LNCAP (cell line): ENCODE measurements at regions not wholly inside any gene's neighbourhood (a gene's known extent, or its start where the extent isn't known, plus 50 kb on each side); places are given as distances from the start of the nearest gene placed in this dataset.

Experiments
- CTCF ChIP-seq: fragments of 450-650 bp; IDR thresholded peaks from 2 replicates; pipeline ENCODE4 v1.5.1; 2017; ENCODE audit warnings: mild to moderate bottlenecking

- no peak for TF ChIP-seq CTCF
Observed at GRCh38 chr5:124408738-124409453, 337.5 kb downstream of the ZNF608 start.

DNA sequence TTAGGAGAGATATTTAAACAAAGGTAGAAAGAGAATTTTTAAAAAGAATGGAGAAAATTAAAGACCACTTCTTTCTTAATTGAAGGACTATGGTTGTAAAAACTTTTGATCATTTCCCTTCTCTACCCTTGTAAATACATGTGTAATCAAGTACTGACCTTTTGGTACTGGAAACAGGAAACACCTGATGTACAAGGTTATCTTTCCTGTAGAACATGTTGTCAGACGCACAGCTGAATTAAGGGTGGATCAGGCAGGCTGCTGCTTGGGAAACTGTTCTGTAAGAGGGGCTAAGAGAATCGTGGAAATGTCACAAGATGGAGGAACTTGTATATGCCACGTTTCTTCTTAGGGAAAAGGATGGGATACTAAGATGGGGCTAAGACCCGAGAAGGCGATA, 341.6 kb downstream of the ZNF608 start:
- TF ChIP-seq CTCF = no peak

DNA sequence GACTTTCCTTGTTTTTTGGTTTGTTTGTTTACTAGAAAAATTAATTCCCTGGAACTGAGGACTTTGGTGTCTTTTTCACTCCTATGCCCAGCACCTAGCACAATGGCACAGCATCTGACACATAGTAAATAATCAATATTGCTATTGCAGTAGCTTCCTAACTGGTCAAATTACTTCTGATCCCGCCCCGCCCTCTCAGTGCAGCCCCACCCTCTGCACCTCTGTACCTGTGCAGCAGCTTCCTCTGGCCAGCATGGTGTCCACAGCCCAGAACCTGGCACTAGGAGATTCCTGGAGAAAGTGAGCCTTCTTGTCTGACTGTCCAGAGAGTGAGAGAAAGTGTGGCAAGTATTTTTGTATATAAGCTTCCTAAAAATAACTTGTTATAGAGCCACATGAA, 343.2 kb downstream of the ZNF608 start:
- no peak for TF ChIP-seq CTCF

DNA sequence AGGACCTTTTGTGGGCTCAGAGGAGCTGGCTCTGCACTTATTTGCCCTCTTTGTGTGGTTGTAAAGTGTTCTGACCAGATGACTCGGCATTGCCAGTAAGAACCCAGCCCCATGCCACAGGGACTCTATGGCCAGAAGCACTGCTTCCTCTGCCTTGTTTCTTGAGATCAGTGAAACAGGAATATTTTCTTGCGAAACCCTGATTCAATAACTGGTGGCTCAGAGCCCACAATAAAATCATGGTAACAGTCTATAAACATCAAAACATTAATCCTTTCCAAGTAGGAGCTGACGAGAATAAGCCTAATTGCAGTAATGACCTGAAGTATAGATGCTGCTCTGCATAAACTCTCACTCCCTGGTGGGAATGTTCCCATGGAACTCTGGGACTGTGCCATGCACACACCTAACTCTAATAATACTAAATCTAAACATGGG, 344.3 kb downstream of the ZNF608 start:
- TF ChIP-seq CTCF = no peak

GRCh38 chr5:124401476-124402143, 344.8 kb downstream of the ZNF608 start:
- no peak for TF ChIP-seq CTCF

DNA sequence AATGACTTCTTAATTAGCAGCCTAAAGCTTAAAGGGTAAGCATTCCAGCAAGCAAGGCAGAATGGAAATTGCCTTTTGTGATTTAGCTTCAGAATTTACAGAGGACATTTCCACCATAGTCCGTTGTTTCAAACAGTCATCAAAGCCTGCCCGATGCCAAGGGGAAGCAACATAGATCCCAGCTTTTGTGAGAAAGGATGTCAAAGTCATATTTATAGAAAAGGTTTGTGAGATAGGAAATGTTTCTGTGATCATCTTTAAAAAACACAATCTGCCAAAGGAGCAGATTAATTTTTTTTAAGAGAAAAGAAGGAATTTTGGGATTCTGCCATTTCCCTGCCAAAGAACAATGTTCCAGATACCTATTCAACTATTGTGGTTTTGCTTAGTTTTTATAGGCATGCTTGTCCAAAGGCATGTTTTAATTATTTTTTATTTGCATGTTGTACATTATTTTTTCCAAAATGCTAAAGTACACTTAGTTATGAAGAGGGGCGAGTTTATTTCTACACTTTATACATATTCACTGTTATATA, 346.9 kb downstream of the ZNF608 start:
- no peak for TF ChIP-seq CTCF

DNA sequence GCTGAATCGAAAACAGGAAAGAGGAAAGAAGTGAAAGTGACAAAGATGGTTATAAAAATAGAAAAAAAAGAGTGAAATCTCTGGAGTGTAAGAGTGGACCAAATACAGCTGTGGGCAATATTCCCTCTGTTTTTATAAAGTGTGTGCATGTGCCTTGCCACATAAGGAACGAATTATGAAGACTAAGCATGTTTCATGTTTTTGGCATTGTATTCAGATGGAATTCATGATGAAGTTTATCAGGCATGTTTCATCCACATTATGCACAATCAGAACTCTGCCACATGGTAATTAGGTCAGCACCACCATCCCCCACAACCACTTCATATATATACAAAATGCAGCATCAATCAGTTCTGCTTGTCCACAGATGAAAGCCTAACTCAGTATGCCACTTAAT, 348.0 kb downstream of the ZNF608 start:
- TF ChIP-seq CTCF = no peak
